GM12892 (cell line): ENCODE measurements at regions not wholly inside any gene's neighbourhood (a gene's known extent, or its start where the extent isn't known, plus 50 kb on each side); places are given as distances from the start of the nearest gene placed in this dataset.
"Not testable (repeated sequence)": the region's sequence is repeated elsewhere in the genome, so short reads cannot be mapped to it uniquely, and the experiment has no call there.

ENCODE experiments used
- DNase-seq: peaks from one replicate; pipeline ENCODE4 v3.0.0; 2011; ENCODE audit not compliant: insufficient read length
- FAIRE-seq: peaks from 2 replicates; lab custom pipeline; 2011; peaks lifted over from hg19 to GRCh38; lab: Jason Lieb, UNC
- POLR2A ChIP-seq: IDR thresholded peaks from 2 replicates; pipeline ENCODE4 v1.6.1; 2011; ENCODE audit warnings: low read depth, low read length, control low read depth
- POLR2AphosphoS5 ChIP-seq: IDR thresholded peaks from 2 replicates; pipeline ENCODE4 v1.6.1; 2011; ENCODE audit warnings: low read depth, low read length, control low read depth
- TAF1 ChIP-seq: IDR thresholded peaks from 2 replicates; pipeline ENCODE4 v1.6.1; 2011; ENCODE audit warnings: low read depth, mild to moderate bottlenecking, control low read depth, low read length, borderline replicate concordance

- DNase-seq (no peak), FAIRE-seq (no peak)
- TF ChIP-seq TAF1 = no peak
- TF ChIP-seq POLR2AphosphoS5 = no peak
- no peak for TF ChIP-seq POLR2A
Measured at GRCh38 chr6:169915769-169916550, 164.5 kb downstream of the ERMARD start.

- DNase-seq, FAIRE-seq: not testable (repeated sequence)
Measured at GRCh38 chr6:169913745-169914144, 162.3 kb downstream of the ERMARD start.

- FAIRE-seq (no peak), DNase-seq (no peak)
- TF ChIP-seq POLR2A (no peak), TAF1 (no peak), POLR2AphosphoS5 (no peak)
Measured at GRCh38 chr6:169913096-169913638, 161.7 kb downstream of the ERMARD start.

- no peak for DNase-seq
- TF ChIP-seq POLR2AphosphoS5 (no peak), POLR2A (no peak), TAF1 (no peak)
- no peak for FAIRE-seq
Measured at GRCh38 chr6:169912266-169913095, 161.1 kb downstream of the ERMARD start.

GRCh38 chr6:169911264-169912263, 160.1 kb downstream of the ERMARD start:
- no peak for TF ChIP-seq POLR2AphosphoS5
- TF ChIP-seq POLR2A = no peak
- no peak for TF ChIP-seq TAF1
- DNase-seq (no peak), FAIRE-seq (no peak)

GRCh38 chr6:169909113-169909512, 157.7 kb downstream of the ERMARD start:
- TF ChIP-seq POLR2A = no peak
- no peak for DNase-seq
- no peak for FAIRE-seq

- FAIRE-seq (no peak), DNase-seq (no peak)
- TF ChIP-seq POLR2AphosphoS5 (no peak), TAF1 (no peak), POLR2A (no peak)
Measured at GRCh38 chr6:169908403-169908933, 157.0 kb downstream of the ERMARD start.

- TF ChIP-seq TAF1 = no peak
- no peak for TF ChIP-seq POLR2AphosphoS5
- TF ChIP-seq POLR2A = no peak
- no peak for DNase-seq
- no peak for FAIRE-seq
Measured at GRCh38 chr6:169907419-169908115, 156.1 kb downstream of the ERMARD start.

GRCh38 chr6:169906688-169907418, 155.4 kb downstream of the ERMARD start:
- FAIRE-seq = no peak
- DNase-seq = no peak

GRCh38 chr6:169906004-169906687, 154.7 kb downstream of the ERMARD start:
- TF ChIP-seq POLR2AphosphoS5 = no peak
- no peak for TF ChIP-seq POLR2A
- TF ChIP-seq TAF1 = no peak
- FAIRE-seq (no peak), DNase-seq (no peak)

More at GRCh38 chr6:169906688-169907418, 155.4 kb downstream of the ERMARD start:
- TF ChIP-seq POLR2A (no peak), TAF1 (no peak)
